ENCODE measurements at regions not wholly inside any gene's neighbourhood (a gene's known extent, or its start where the extent isn't known, plus 50 kb on each side); places are given as distances from the start of the nearest gene placed in this dataset.

DNA sequence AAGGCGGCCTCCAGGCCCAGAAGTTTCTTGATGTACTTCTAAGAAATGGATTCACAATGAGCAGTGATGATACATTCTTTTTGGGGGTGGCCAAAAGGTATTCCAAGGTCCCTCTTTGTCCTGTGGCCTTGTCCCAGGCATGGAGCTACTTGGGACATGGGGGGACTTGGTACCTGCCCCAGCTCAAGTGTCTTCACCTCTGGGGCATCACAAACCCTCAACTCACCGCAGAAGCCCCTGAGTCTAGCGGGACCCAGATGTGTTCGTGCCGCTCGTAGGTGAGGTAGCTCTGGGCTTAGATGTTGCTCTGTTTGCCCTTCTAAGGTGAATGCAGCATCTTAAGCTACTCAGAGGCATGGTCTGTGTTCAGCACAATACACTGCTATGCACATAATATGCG is 338.0 kb upstream of the IRX4 start:
- ATAC-seq: no peak
- no peak for DNase-seq (ENCODE audit: low spot score)
- intact Hi-C loops (cut with DNase I): no loop called here

DNA sequence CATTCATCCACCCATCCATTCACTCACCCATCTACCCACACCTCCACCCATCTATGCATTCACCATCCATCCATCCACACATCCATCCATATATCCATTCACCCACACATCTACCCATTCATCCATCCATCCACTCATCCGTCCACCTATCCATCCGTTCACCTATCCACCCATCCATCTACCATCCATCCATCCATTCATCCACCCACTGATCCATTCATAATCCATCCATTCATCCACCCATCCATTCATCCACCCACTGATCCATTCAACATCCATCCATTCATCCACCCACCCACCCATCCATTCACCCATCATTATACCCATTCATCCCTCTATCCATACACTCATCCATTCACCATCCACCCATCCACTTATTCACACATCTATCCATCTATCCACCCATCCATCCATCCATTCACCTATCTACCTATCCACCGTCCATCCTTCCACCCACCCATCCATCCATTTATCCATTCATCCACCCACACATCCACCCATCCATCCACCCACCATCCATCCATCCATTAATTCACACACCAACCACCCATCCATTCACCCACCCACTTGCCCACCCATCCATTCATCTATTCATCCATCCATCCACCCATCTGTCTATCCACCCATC is 336.5 kb upstream of the IRX4 start:
- ATAC-seq: no peak
- DNase-seq (ENCODE audit: low spot score): no peak
- intact Hi-C loops (cut with DNase I): no loop called here

DNA sequence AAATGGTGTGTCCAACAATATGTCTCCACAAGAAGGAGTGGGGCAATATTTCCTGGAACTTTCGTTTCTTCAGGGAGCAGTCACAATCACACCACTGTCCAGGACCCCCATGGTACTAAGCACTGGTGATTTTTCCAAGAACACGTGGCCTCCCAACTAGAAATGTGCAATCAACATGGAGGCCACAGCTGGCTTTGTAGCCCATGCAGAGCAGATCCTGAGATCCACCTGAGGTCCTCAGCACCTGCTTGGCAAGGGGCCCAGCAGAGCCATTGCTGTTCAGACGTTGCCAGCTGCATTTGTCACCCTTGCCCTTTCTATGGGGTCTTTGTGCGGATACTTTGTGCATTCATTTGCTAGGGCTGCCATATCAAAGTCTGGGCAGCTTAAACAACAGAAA is 334.5 kb upstream of the IRX4 start:
- no peak for DNase-seq (ENCODE audit: low spot score)
- ATAC-seq: no peak
- intact Hi-C loops (cut with DNase I): no loop called here

DNA sequence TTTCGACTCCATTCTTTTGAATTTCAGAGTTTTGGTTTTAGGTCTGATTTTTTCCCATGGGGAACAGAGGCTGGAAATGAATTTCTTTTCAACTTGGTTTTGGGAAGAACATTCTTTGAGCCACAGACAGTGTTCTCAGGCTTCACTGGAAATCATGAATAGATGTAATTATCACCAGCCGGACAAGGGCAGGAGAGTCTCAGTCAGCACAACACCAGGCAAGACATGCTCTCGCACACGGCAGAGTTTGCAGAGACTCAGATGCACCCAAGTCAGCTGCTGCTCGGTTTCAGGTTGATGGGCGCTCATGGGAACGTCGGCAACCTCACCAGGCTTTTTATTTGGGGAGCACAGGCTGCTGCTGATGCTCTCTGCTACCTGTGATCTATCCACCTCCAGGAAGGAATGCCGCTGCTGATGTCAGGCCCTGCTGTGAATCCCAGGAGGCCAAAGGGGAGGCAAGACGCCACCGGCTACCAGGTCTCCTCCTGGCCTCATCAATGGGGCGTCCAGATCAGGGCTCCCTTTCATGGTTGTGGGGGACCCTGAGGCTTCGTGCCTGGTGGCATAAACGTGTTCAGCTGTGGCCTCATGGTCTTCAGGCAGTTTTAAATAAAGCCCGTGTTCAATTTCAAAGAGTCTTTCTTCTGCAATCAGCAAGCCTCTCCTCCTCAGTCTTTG is 332.3 kb upstream of the IRX4 start:
- intact Hi-C loops (cut with DNase I): no loop called here
- ATAC-seq: no peak
- no peak for DNase-seq (ENCODE audit: low spot score)

DNA sequence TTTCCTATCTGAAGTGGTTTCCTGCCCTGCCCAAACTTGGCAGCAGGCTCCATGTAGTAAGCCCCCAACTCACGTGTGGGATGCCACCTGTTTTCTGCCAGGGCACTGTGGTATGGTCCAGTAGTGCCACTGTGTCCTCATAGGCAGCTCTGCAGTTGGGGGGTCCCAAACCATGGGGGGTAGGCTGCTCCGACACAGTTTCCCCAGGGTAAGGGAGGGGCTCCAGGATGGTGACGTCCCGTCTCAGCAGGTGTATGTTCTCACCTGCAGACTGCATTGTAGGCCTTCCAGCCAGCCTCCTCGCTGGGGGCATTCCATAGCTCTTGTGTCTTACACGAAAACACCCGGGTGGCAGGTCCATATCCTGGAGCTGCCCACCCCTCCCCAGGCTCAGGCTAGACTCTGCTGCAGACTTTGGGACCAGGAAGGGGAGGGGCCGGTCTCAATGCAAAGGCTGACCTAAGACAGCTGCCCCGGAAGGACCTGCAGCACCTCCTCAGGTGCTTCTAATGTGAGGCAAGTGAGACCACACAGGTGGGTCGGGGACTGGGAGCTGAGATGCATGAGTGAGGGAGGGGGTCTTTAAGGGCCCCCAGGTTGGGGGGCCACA is 330.5 kb upstream of the IRX4 start:
- DNase-seq (ENCODE audit: low spot score) (no peak), ATAC-seq (no peak)
- intact Hi-C loops (cut with DNase I): no loop called here

DNA sequence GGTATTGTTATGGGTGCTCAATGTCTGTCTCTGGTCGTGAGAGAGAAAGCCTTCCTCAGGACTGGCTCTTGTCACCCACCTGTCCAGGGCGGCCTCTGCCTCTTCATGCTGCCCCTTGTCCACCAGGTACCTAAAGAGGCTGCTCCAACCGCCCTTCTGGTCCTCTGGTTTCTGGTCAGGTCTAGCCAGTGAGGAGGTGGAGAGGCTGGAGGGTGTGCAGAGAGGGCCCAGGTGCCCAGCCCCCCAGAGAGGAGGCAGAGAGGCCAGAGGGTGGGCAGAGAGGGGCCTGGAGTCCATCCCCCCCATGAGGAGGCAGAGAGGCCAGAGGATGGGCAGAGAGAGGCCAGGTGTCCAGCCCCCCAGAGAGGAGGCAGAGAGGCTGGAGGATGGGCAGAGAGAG is 329.8 kb upstream of the IRX4 start:
- intact Hi-C loops (cut with DNase I): no loop called here
- DNase-seq (ENCODE audit: low spot score) (no peak), ATAC-seq (no peak)

DNA sequence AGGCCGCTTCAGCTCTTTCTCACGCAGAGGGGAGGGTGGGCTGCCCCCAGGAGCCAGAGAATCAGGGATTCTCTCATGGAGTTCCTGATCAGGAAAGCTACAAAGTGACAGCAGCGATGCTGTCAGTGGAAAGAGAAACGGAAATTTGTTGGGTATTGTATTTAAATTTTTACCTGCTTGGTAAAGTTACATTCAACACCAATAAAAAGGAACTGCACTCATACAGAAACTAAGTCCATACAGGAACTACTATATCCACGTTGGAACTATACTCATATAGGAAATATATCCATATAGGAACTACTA is 325.5 kb upstream of the IRX4 start:
- no peak for ATAC-seq
- intact Hi-C loops (cut with DNase I): no loop called here
- no peak for DNase-seq (ENCODE audit: low spot score)

DNA sequence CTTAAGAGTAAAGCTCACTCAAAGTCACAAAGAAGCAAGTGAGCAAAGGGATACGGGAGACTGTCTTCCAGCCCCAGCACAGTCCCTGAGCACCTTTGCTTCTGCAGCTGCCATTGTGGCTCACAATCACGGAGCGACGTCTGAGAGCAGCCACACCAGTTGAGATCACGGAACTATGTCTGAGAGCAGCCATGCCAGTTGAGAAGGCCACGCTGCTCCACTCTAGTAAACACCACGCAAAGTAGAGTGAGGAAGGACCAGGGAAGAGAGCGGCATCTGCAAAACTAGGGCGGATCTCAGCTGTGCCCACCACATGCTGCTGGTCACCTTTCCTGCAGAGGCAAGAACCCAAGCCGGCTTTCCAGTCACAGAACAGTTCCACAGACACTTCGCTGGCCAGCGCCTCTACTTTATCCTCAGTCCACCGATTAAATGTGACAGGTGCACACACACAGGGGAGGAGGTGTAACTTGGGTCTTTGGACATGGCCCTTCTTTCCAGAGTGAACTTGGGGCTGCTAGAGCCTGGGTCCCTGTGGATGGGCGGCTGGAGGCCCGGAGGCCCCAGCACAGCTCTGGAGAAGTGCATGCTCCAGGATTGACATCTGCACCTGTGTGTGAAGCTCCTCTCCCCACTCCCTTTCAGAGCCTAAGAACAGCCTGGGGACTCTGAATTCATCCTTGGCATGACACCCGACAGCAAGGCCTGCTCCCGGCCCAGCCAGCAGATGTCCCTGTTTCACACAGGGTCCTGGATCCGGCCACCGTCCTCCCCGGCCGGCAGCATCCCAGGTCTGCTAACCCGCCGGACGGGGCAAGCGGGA is 324.9 kb upstream of the IRX4 start:
- ATAC-seq (no peak), DNase-seq (ENCODE audit: low spot score) (no peak)
- intact Hi-C loops (cut with DNase I): no loop called here

DNA sequence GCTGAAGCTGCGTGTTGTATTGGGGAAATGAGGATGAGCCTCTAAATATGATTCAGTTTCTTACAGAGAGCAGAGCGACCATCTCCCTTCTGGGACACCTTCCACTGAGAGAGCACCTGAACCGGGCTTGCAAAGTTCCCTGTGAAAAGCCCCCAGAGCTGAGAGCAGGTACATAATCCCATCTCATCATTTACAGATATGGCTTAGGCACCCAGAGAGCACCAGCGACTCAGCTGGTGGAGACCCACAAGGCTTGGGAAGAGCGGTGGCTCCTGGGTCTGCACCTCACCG is 324.3 kb upstream of the IRX4 start:
- no peak for DNase-seq (ENCODE audit: low spot score)
- no peak for ATAC-seq
- intact Hi-C loops (cut with DNase I): no loop called here

DNA sequence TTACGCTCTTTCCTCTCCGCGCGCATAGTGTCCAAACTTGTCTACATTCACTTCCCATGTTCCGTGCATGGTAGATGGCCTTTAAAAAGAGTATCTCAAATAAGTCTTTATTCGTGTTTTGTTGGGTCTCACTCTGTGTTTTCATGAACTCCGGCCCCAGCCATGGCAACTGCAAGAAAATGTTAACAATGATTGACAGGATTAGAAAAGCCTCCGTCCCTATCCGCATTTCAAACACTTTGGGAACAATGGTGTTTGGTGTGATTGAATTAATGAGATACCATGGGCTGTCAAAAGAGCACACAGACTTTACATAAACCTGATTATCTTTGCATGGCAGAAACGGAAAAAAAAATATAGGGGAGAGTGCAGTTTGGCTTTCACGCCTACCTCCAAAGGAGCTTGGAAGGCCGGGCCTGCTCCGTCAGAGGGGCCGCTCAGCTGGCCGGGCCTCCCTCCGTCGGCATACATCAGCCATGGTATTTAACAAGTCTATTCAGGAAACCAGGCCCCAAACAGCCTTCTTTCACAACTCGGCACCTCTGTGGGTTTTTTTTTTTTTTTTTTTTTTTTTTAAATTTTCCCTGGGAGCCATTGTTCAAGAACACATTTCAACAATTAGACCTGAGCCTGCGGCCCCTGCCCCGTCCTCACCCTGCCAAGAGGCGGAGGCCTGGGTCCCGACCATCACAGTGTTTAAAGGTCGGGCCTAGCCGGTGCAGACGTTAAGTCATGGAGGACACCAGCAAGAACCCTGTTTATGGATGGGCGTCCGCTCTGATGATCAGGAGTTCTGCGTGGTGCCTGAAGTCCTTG is 323.8 kb upstream of the IRX4 start:
- ATAC-seq (no peak), DNase-seq (ENCODE audit: low spot score) (no peak)
- intact Hi-C loops (cut with DNase I): no loop called here

DNA sequence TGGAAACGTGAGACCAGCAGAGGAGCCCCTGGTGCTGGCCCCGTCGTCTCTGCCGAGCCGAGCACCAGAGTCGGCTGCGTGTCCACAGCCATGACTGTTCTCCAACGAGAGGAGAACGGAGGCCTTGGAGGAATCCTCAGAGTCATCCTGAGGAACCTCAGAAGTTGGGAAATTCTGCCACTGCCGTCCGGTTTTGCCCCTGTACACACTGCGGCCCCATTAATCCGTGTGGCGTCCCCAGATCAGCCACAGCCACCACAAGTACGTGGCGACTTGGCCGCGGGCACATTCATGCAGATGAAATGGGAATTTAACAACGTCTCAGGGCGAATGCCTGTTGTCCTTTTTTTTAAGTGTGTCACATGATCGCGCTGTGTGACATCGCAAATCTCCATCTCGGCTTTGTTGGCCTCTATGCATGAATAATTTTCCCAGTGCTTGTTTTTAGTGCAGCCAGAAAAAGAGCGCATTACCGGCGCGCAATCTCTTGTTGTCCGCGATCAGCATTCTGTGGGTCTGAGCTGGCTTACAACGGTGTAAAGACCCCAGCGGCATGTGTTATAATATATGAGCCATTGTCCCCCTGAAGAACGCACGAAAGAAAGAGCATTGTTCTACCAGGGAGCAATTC is 323.0 kb upstream of the IRX4 start:
- ATAC-seq: no peak
- intact Hi-C loops (cut with DNase I): no loop called here
- no peak for DNase-seq (ENCODE audit: low spot score)

DNA sequence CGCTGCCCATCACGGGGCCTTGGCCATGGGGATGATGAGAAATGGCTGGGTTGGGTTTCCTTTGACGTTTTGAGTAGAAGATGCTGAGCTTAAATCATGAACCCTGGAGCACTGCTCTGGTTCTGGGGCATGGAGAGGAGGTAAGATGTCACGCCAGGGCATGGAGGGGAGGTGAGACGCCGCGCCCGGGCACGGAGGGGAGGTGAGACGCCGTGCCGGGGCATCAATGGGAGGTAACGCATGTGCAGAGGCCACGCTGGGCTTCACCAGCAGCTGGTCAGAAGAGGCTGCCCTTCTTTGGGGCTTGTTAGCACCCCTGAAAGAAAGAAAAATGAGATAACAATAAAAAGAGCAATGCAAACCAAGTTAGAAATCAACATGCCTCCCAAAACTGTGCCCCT is 322.5 kb upstream of the IRX4 start:
- no peak for DNase-seq (ENCODE audit: low spot score)
- no peak for ATAC-seq
- intact Hi-C loops (cut with DNase I): no loop called here

DNA sequence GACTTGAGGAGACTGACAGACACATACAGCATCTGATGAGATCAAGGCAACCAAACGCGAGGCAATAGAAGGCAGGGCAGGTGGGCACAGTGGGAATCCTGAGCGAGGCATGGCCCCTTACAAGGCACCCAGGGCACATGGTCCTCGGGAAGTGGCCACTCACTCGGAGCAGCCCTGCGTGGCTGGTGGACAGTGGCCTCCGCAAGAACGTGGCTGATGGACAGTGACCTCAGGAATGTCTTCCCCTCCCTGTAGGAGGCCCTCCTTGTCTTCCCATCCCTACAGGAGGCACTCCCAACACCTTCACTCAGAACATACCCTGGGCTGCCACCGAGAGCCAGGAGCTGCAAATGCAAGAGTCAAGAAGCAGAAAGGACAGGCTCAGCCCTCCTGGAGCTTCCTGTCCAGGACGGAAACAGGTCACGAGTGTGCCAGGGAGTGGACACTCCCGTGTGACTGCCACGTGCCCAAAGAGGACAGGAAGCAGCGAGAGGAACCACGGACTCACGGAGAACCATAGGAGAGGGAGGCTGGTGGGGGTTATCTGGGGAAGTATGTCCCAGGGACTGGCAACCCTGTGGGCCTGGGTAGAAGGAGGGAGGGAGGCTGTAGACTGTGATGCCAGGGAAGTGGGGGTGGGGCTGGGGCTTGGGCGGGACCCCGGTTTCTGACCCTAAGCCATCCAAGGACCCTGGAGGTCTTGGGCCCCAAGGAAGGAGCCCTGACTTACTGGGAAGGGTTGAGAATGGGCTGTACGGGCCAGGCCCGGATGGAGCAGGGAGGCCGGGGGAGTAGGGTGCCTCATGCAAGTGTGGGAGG is 321.9 kb upstream of the IRX4 start:
- intact Hi-C loops (cut with DNase I): no loop called here
- DNase-seq (ENCODE audit: low spot score) (no peak), ATAC-seq (no peak)

DNA sequence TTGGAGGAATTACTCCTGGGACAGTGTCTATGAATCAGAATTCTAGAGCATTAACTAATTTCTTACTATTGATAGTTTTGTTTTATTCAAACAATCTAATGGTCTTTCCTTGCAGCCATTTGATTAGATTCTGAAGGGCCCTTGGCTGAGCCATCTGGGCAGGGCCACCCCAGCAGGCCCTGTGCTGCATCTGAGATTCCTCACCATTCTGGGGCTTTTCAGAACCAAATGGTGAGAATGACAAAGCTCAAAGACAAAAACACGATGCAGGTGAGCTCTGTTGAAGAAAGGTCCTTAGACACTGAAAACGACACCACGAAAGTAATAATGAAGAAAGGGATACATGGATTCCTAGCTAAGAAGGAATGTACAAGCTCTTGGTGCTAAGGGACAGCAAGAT is 321.0 kb upstream of the IRX4 start:
- no peak for ATAC-seq
- intact Hi-C loops (cut with DNase I): no loop called here
- no peak for DNase-seq (ENCODE audit: low spot score)

DNA sequence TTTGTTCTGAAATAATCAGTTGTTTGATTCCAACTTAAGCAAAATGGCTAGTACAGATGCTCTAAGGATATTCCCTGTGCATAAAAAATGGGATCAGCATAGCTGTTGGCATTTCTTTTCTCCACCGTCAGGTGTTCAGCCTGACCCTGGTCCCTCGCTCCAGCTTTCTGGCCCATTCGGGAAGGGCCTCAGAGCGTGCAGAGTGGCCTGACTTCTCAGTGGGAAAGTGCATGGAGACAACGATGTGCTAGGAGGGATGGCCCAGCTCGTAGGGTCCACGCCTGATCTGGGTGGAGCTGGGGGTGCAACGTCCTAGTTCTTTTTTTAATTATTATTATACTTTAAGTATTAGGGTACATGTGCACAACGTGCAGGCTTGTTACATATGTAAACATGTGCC is 319.1 kb upstream of the IRX4 start:
- intact Hi-C loops (cut with DNase I): no loop called here

DNA sequence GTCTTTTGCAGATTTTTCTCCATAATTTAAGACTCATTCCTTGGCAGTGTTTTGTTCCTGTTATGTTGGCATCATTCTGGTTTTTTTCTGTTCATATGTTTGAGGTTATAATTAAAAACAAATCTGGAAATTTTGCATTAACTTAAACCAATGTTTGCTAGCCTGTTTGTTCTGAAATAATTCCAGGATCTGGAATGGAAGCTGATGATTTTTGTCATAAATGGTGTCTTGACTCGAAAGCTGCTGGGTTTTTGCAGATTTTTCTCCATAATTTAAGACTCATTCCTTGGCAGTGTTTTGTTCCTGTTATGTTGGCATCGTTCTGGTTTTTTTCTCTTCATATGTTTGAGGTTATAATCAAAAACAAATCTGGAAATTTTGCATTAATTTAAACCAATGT is 318.7 kb upstream of the IRX4 start:
- DNase-seq (ENCODE audit: low spot score) (no peak), ATAC-seq (no peak)
- intact Hi-C loops (cut with DNase I): no loop called here

More for the DNA sequence above, 319.1 kb upstream of the IRX4 start:
- no peak for DNase-seq (ENCODE audit: low spot score)
- no peak for ATAC-seq

DNA sequence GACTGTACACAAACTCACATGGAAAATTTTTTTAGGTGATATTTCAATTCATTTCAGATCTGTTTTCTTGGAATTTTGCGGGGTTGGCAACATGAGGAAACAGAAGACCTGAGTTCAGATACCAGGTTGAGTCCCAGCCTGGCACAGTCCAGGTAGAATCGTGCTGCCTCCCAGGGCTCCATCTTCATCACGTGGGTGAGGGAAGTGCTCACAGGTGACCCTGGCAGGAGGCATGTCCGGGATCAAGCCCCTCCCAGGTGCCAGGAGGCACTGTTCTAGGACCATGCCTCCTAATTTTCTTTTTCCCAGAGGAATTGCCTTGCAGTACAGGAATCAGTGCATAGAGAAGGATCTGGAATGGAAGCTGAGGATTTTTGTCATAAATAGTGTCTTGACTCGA is 318.3 kb upstream of the IRX4 start:
- no peak for ATAC-seq
- DNase-seq (ENCODE audit: low spot score): no peak
- intact Hi-C loops (cut with DNase I): no loop called here

DNA sequence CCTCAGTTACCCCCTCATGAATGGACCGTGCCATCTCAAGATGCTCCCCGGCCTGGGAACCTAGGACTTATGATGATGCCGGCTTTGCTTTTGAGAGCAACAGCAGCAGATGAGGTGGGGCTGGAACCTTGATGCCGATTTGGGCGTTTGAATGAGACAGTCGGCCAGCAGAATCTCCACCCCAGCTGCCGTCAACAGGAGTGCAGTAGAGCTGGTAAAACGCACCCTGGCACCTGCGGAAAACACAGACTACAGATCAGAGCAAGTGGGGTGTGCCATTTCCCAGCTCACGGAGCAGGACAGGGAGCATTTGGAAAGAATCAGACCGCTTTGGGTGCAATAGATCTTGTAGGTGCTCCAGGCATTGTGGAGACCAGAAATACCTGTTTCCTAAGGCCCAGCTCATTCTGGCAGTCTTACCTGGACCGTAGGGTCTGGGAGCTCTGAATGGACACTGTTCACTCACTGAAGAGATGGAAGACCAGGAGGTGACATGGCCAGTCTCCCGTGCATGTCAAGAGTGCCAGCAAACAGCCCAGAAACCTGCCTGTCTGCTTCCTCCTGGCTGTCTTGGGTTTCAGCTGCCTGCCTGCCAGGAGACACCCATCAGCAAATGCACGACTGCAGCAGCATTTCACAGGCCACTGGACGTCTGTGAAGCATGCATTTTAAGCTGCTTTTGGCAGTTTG is 317.7 kb upstream of the IRX4 start:
- intact Hi-C loops (cut with DNase I): no loop called here
- DNase-seq (ENCODE audit: low spot score): no peak

More for the DNA sequence above, 317.7 kb upstream of the IRX4 start:
- no peak for ATAC-seq
